IMR-90 (cell line): ENCODE measurements at regions not wholly inside any gene's neighbourhood (a gene's known extent, or its start where the extent isn't known, plus 50 kb on each side); places are given as distances from the start of the nearest gene placed in this dataset.

ENCODE experiments used
- ATAC-seq: fragments of 200-7000 bp; cut with Tn5 transposase; 2 replicates; pipeline ENCODE4 v1.9.1; 2020; ENCODE audit warnings: low read depth, mild to moderate bottlenecking, moderate library complexity
- BruUV-seq: library from RNA; stranded (reverse); fragments of 400-500 nt; replicated peaks from 2 replicates; lab custom pipeline; 2021; lab: Mats Ljungman, UMichigan
- CTCF ChIA-PET: fragments of 300-600 bp; formaldehyde crosslinking; extraction: SDS; loops from one replicate; lab custom pipeline; 2021; ENCODE audit warnings: antibody characterized with exemption; lab: Yijun Ruan, JAX
- POLR2A ChIA-PET: fragments of 300-600 bp; sonication (Branson Sonifier 250); formaldehyde crosslinking; loops from one replicate; lab custom pipeline; 2022; ENCODE audit warnings: antibody characterized with exemption; ENCODE audit not compliant: unreplicated experiment; lab: Charles Lee
- DNase-seq: peaks from one replicate; pipeline ENCODE4 v3.0.0; 2013
- H2AFZ ChIP-seq: replicated peaks from 2 replicates; pipeline ENCODE3; 2013; ENCODE audit warnings: low read length, mild to moderate bottlenecking; ENCODE audit not compliant: poor library complexity
- H2AK5ac ChIP-seq: 2 replicates; pipeline ENCODE4 v1.6.1; 2013; ENCODE audit warnings: low read depth, low read length, inconsistent platforms
- H2AK9ac ChIP-seq: replicated peaks from 2 replicates; pipeline ENCODE3; 2013; ENCODE audit warnings: mild to moderate bottlenecking, low read depth, low read length, moderate library complexity; ENCODE audit not compliant: poor library complexity
- H2BK120ac ChIP-seq: 2 replicates; pipeline ENCODE4 v1.6.1; 2013; ENCODE audit warnings: low read depth, low read length, inconsistent platforms
- H2BK15ac ChIP-seq: 3 replicates; pipeline ENCODE4 v1.6.1; 2013; ENCODE audit warnings: low read depth, low read length, inconsistent platforms
- H2BK20ac ChIP-seq: 2 replicates; pipeline ENCODE4 v1.6.1; 2013; ENCODE audit warnings: low read depth, mild to moderate bottlenecking, inconsistent platforms, low read length, moderate library complexity
- H2BK5ac ChIP-seq: 2 replicates; pipeline ENCODE4 v1.6.1; 2013; ENCODE audit warnings: mild to moderate bottlenecking, low read depth, low read length, inconsistent platforms; ENCODE audit not compliant: poor library complexity, severe bottlenecking
- H3K14ac ChIP-seq: replicated peaks from 2 replicates; pipeline ENCODE4 v1.6.1; 2013; ENCODE audit warnings: low read depth, low read length, inconsistent platforms
- H3K18ac ChIP-seq: 2 replicates; pipeline ENCODE4 v1.6.1; 2013; ENCODE audit warnings: low read depth, low read length, control low read depth
- H3K23ac ChIP-seq: 2 replicates; pipeline ENCODE4 v1.6.1; 2013; ENCODE audit warnings: low read depth, low read length, inconsistent platforms
- H3K27ac ChIP-seq: 2 replicates; pipeline ENCODE4 v1.5.1; 2013; ENCODE audit warnings: mild to moderate bottlenecking, control low read depth, low read length; ENCODE audit not compliant: insufficient read depth
- H3K27me3 ChIP-seq: 2 replicates; pipeline ENCODE4 v1.6.1; 2013; ENCODE audit warnings: low read length; ENCODE audit not compliant: control insufficient read depth, insufficient read depth
- H3K36me3 ChIP-seq: 2 replicates; pipeline ENCODE4 v1.6.1; 2013; ENCODE audit warnings: low read length, mixed read lengths; ENCODE audit not compliant: control insufficient read depth, insufficient read depth
- H3K4ac ChIP-seq: 2 replicates; pipeline ENCODE4 v1.6.1; 2013; ENCODE audit warnings: low read depth, low read length, inconsistent platforms
- H3K4me1 ChIP-seq: 2 replicates; pipeline ENCODE4 v1.6.1; 2013; ENCODE audit warnings: low read length, mixed read lengths; ENCODE audit not compliant: control insufficient read depth, insufficient read depth
- H3K4me2 ChIP-seq: 2 replicates; pipeline ENCODE4 v1.6.1; 2013; ENCODE audit warnings: low read depth, mild to moderate bottlenecking, control low read depth, low read length, moderate library complexity
- H3K4me3 ChIP-seq: 2 replicates; pipeline ENCODE4 v1.5.1; 2013; ENCODE audit warnings: low read depth, mild to moderate bottlenecking, control low read depth, low read length, moderate library complexity; ENCODE audit not compliant: insufficient read depth
- H3K56ac ChIP-seq: 2 replicates; pipeline ENCODE4 v1.6.1; 2013; ENCODE audit warnings: low read length, inconsistent platforms; ENCODE audit not compliant: insufficient read depth; ENCODE audit errors: extremely low read depth
- H3K79me1 ChIP-seq, 2 experiments: 2 replicates each; pipeline ENCODE4 v1.6.1; 2013; ENCODE audit warnings: low read length in 2 of 2, inconsistent platforms in 1 of 2, low read depth in 1 of 2
- H3K9ac ChIP-seq: 2 replicates; pipeline ENCODE4 v1.6.1; 2013; ENCODE audit warnings: low read depth, low read length, control low read depth
- H3K9me1 ChIP-seq: 2 replicates; pipeline ENCODE4 v1.6.1; 2013; ENCODE audit warnings: low read length, inconsistent platforms; ENCODE audit not compliant: insufficient read depth
- H3K9me3 ChIP-seq: 2 replicates; pipeline ENCODE4 v1.6.1; 2013; ENCODE audit warnings: low read length; ENCODE audit not compliant: control insufficient read depth, insufficient read depth
- H4K20me1 ChIP-seq: 2 replicates; pipeline ENCODE4 v1.6.1; 2013; ENCODE audit warnings: low read length, inconsistent platforms; ENCODE audit not compliant: insufficient read depth
- H4K5ac ChIP-seq: 2 replicates; pipeline ENCODE4 v1.6.1; 2013; ENCODE audit warnings: mild to moderate bottlenecking, low read depth, low read length, control low read depth
- H4K8ac ChIP-seq, 2 experiments: 2 replicates each; pipeline ENCODE4 v1.6.1; 2013; ENCODE audit warnings: low read depth in 2 of 2, low read length in 2 of 2, control low read depth in 1 of 2, inconsistent platforms in 1 of 2
- H4K91ac ChIP-seq: 2 replicates; pipeline ENCODE4 v1.6.1; 2013; ENCODE audit warnings: low read depth, low read length, inconsistent platforms; ENCODE audit not compliant: insufficient read depth
- FOS ChIP-seq: fragments of 150-350 bp; IDR thresholded peaks from 2 replicates; pipeline ENCODE4 v1.6.1; 2016; ENCODE audit warnings: low read depth, low read length
- MAFK ChIP-seq: IDR thresholded peaks from 2 replicates; pipeline ENCODE4 v1.6.1; 2012; ENCODE audit warnings: low read depth, low read length, improper control_type of control experiment
- NFE2L2 ChIP-seq: fragments of 150-350 bp; IDR thresholded peaks from 2 replicates; pipeline ENCODE4 v1.6.1; 2016; ENCODE audit warnings: low read depth, mild to moderate bottlenecking, low read length
- SMC3 ChIP-seq: fragments of 150-350 bp; IDR thresholded peaks from 2 replicates; pipeline ENCODE4 v1.6.1; 2016; ENCODE audit warnings: low read depth, mild to moderate bottlenecking, antibody characterized with exemption, low read length, moderate library complexity
- WGBS, 2 experiments: methylation state at CpG; one replicate each; pipeline versions ENCODE4 v1.1.5 to v1.1.7; 2013; ENCODE audit warnings: missing lambda C conversion rate in 2 of 2; ENCODE audit not compliant: insufficient read length in 1 of 2; ENCODE audit errors: extremely low coverage in 2 of 2; 5-methylcytosine and 5-hydroxymethylcytosine counted together
- dilution Hi-C: fragments of 300-500 bp; cut with HindIII; formaldehyde crosslinking; loops from one replicate; pipeline ENCODE4 v1.14.3; 2018; ENCODE audit warnings: low sequenced_read_pairs; ENCODE audit not compliant: unreplicated experiment
- in situ Hi-C: fragments of 300-500 bp; cut with MboI; formaldehyde crosslinking; loops from 3 replicates; pipeline ENCODE4 v1.14.3; 2019; ENCODE audit warnings: low sequenced_read_pairs, inconsistent platforms, mixed read lengths
- intact Hi-C: fragments of 100-400 bp; cut with micrococcal nuclease; formaldehyde crosslinking; loops from 2 replicates; pipeline ENCODE4 v1.10.0; 2022

DNA sequence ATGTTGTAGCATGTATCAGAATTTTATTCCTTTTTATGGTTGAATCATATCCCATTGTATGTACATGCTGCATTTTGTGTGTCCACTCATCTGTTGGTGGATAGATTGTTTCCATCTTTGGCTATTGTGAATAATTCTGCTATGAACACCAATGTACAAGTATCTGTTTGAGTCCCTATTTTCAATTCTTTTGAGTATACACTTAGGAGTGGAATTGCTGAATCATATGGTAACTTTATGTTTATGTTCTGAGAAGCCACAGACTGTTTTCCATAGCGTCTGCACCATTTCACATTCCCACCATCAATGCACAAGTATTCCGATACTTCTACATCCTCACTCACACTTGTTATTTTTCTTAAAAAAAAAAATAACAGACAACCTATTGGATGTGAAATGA is 91.5 kb downstream of the ARF6 start:
- H2AK5ac ChIP-seq = no peak overlapping the region
- peaks cover 27% of the 10 kb centered on the region for H3K4me1 ChIP-seq
- peaks cover 0 to 13% of the 10 kb centered on the region in 2 experiments; a peak in 2 of 4 replicates for H3K79me1 ChIP-seq
- H4K5ac ChIP-seq = peak overlapping the region; percentile 26; the same call in 1 of the 2 replicates
- in situ Hi-C loops (no loop called here), dilution Hi-C loops (loop anchor here (25.0 kb wide), 1 partner anchor 122 kb away; the partner anchor contains the start of gene NEMF), intact Hi-C loops (no loop called here)
- ChIA-PET CTCF (interaction anchor here (0.6 kb wide), 1 partner anchor 81 kb away, joined by 3 read pairs; no protein-coding TSS in a partner anchor), POLR2A (no interaction called here)
- DNase-seq (peak; percentile 83), ATAC-seq (peak; percentile 5; the same call in 1 of the 2 replicates)
- H3K4ac ChIP-seq = peak overlapping the region; percentile 15; the same call in 1 of the 2 replicates
- peaks cover 11% of the 10 kb centered on the region for H3K9me1 ChIP-seq
- no peak overlapping the region for H3K4me3 ChIP-seq
- no peaks in the 10 kb centered on the region for H3K9me3 ChIP-seq
- no TSS peak for BruUV-seq
- TF ChIP-seq SMC3 (no peak), FOS (0 out of 2 replicates have a peak, but pooled peaks have one; percentile 2), MAFK (0 out of 2 replicates have a peak, but pooled peaks have one; percentile 29), NFE2L2 (peak; percentile 77)
- H2BK5ac ChIP-seq = peak overlapping the region; percentile 85
- H2BK120ac ChIP-seq = peak overlapping the region; percentile 25; the same call in 1 of the 2 replicates
- no peak overlapping the region for H3K56ac ChIP-seq
- peak overlapping the region; percentile 46; the same call in 1 of the 2 replicates for H3K27ac ChIP-seq
- peak overlapping the region in 1 of 2 experiments; percentile 32; a peak in 1 of 4 replicates for H4K8ac ChIP-seq
- H3K4me2 ChIP-seq = peak overlapping the region; percentile 25; the same call in 1 of the 2 replicates
- no peak overlapping the region; the same call in 1 of the 2 replicates for H3K23ac ChIP-seq
- peak overlapping the region; percentile 17; the same call in 2 of the 3 replicates for H2BK15ac ChIP-seq
- H3K36me3 ChIP-seq = no peaks in the 10 kb centered on the region
- no peak overlapping the region for H2AFZ ChIP-seq
- H3K9ac ChIP-seq = no peak overlapping the region; the same call in 1 of the 2 replicates
- H2BK20ac ChIP-seq = peak overlapping the region; percentile 35; the same call in 1 of the 2 replicates
- no peak overlapping the region for H4K91ac ChIP-seq
- no peaks in the 10 kb centered on the region for H3K27me3 ChIP-seq
- 0 out of 2 replicates have a peak overlapping the region, but pooled peaks have one; percentile 88 for H3K18ac ChIP-seq
- H2AK9ac ChIP-seq = no peak overlapping the region
- H4K20me1 ChIP-seq = 0 out of 2 replicates have a peak, but pooled peaks cover 3% of the 10 kb centered on the region
- WGBS, 2 experiments = no CpG with 5 or more reads among the region's 2 CpGs
- H3K14ac ChIP-seq = no peak overlapping the region
